GM04503 (cell line): ENCODE measurements at regions not wholly inside any gene's neighbourhood (a gene's known extent, or its start where the extent isn't known, plus 50 kb on each side); places are given as distances from the start of the nearest gene placed in this dataset.

Source experiments
- DNase-seq: peaks from one replicate; pipeline ENCODE4 v3.0.0-alpha.2; 2012; ENCODE audit warnings: low read depth

DNA sequence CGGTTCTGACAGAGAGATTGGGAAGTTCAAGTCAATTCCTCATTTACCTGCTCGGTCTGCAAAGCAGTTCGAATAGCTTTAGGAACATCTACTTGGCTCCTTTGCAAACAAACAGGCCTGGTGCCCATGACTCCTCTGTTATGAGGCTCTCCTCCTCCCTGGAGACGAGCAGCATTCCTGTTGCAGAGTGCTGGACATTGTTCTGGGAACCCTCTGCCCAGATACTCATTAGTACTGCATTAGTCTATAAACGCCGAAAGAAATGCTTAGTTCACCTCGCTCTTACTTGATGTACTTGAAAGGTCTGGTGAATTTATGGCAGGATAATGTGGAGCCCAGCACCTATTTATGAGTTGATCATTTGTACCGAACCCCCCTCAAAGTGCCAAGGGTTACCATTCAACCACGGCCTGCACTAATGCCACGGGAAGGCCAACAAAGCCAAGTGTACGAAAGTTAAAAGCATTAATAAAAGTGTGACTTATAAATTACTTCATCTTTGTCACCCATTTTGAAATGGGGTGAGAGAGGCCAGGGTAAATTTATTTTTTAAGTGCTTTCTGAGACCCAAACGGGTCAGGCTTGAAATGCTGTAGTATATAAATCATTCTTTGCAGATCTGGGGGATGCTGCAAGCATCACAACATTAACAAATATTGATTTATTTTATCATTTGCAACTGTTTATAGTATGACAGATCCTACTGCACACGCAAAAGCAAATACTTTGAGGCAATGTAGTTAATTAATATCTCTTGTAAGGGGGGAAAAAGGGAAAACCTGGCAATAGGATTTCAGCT, 478.9 kb upstream of the PSMD7 start:
- no peak for DNase-seq

DNA sequence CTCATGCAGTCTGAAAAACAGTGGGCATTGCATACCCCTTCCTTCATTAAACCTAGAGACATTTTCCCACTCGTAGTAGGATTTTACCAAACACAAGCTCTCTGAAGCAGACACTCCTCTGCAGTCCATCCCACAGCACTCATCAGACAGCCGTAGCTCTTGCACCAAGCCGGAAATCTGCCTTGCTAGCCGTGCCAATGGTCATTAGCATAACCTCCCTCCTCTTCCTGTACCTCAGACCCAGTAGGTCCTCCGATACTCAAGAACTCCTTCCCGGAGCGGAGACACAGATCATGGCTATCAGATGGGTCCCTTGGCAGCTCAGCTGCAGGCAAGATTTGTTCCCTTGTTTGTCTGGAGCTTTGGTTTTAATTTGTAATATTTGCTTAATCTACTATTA, 483.1 kb upstream of the PSMD7 start:
- DNase-seq, result no peak

DNA sequence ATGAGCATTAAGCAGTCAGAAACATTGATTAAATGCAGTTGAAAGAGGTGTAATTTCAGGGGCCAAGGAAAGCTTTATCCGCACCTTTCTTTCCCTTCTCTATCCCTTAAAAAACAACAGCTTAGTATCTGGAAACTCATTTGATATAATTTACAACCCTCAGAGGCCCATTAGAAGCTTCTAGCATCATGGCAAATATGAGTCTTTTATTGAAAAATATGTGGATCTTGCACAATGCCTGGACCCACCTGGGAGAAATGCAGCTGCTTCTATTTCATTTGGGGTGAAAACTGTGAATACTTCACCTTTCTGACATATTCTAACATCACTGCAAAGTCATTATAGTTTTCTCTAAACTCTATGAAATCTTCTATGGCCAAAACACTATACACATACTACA, 492.2 kb upstream of the PSMD7 start:
- DNase-seq, result no peak

DNA sequence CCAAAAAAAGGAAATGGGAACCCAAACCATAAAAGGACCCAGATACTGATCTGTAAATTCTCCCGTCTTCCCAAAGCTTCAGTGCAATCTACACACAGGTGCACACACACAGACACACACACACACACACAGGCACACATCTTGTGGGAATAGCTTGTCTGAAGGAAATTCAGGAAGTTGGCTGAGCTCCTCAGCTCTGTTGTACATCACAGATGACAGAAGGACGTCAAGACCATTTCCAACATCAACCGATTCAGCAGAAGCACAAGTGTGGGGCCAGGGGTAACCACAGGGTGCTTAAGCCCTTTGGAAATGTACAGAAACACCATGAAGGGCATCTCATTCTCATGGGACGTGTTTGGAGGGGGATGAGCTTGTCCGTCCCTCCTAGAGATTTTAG, 498.1 kb upstream of the PSMD7 start:
- no peak for DNase-seq

DNA sequence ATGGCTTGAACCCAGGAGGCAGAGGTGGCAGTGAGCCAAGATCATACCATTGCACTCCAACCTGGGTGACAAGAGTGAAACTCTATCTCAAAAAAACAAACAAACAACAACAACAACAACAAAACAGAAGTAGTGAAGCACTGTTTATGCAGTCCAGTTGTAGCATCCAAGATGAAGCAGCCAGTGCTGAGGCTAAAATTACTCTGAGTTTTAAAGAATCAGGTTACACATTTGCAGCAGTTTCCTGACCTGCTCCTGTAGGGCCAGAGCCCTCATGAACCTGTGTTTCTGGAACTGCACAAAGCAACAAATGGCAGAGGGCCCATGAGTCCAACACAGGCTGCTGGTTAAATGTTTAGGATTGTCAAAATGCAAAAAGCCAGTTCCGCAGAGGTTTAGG, 499.5 kb upstream of the PSMD7 start:
- DNase-seq, result no peak

DNA sequence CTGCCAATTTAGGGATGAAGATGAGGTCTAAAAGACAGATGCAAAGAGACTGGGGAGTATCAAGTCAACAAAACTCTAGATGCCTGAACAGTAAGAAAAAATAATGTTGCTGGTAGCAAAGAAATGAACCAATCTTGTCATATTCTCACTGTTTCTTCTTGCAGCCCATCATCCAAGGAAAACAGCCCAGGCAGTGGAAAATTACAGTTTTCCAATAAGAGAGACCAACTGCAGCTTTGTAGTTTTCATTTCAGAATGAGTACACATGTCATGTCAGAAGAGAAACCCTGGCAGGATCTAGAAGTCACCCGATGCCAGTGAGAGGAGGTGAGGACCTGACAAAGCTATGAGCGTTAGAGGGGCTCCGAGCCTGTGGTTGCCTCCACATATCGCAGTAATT, 500.4 kb upstream of the PSMD7 start:
- DNase-seq, result no peak

DNA sequence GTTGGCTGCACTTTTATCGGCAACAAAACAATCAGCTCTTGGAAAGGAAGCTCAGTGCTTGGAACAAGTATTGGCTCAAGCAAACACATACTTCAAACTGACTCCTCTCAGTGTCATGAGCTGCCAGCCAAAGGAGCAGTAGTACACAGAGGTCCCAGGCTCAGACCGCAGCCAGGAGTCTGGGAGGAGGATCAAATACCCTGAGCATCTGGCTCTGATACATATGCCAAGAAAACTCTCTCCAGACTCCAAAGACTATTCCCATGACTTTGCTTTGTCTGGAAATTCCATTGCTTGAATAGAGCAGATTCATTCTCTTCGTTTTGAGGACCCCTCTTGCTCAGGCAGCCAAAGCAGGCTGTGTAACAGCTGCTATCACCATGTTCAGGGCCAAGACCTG, 501.6 kb upstream of the PSMD7 start:
- no peak for DNase-seq

DNA sequence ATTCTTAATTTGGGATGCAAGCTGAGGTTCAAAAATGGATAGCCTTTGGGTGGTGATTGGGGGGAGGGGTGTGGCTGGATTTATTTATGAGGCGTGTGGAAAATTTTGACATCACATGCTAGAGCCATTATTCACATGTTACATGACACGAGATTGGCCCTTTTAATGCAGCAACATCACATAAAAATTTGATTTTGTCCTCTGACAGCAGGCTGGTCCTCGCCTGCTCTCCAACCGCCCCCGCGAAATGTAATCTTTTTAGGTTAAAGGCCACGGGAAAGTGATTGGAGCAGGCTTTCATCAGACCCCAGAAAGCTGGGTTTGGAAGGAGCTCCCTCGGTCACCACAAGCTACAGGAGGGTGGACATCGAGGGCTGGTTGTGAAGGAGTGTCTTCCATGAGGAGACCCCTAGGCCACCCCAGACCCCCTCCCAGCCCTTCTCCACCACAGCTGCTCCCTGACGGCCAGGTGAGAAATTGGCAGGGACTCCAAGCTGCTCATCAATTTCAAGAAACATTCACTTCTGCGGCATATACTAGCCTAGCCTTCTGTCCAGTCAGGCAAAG, 502.7 kb upstream of the PSMD7 start:
- DNase-seq, result no peak

DNA sequence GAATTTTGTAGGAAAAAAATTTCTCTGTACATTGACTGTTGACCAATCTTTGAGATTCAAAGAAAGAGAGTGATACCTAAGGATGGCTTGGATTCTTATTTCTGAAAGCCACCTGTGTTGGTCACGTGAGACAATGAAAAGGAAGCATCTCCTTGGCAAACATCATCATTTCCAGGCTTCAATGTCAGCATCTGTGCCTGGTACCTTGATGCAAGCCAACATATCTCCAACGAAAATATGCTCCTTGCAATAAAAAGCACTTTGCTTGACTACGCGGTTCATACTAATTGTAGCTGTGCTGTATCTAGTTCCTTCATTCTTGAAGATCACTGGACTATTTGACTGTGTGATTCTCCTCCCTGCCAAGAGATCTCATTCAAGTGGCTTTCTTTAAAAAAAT, 503.4 kb upstream of the PSMD7 start:
- no peak for DNase-seq

DNA sequence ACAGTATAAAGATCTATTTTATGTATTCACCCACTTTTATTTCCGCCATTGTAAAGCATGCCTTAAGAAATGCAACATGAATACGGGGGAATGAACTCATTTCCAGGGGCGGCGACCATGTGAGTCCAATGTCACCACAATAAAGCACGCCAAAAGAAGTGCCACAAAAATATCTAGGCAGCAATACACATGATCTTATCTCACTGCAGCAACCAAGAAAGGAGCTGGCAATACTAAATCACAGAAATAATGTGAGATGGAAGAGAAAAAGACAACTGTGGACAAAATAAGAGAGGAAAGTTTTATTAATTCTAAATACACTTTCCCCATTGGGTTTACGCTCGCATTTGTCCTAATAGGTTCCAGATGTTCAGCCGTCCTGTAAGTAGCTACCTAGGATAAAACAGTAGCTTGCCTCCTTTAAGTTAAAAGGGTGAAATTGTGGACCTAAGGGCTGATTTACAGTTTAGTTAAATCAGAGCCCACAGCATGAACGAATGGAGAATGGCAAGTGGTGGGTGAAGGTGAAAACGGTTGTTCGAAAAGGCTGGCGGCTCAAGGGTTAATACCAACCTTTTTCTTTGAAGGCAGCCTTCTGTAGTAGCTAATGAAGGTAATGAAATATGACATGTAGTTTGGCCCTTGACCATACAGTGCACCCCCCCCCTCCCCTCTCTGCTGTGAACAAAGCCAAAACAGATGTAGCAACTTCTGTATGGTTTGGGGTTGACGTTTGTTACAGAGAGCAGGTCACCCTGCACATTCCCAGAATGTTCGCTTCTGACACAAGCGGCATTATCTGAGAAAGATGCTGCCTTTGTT, 504.2 kb upstream of the PSMD7 start:
- DNase-seq, result no peak

DNA sequence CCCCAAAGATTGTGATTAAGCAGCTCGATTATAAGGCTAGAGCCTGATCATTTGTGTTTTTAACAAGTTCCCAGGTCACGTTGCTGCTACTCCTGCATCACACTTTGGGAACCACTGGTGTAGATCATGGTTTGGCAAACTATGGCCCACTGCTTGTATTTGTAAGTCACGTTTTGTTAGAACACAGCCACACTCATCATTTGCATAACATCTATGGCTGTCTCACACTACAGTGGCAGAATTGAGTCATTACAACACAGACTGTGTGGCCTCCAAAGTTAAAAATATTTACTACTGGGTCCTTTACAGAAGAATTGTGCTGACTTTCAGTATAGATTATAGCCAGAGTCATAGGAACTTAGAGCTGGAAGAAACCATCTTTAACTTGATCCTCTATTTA, 515.3 kb upstream of the PSMD7 start:
- DNase-seq, result no peak

DNA sequence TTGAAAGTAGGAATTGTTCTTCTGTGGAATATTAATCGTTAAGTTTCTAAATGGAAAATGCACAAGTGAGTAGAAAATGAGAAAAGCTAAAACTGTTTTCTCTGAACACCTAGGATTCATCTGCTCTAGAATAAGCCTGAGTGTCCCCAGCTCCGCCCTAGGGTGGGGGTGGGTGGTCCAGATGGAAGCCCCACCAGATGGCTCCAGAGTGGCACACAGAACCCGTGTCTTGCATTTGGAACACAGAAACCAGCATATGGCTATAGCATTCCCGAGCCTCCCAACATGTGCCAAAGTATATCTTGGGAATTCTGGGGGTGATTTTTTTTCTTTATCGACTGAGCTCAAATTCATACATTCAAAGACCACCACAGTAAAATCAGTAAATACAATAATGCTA, 517.7 kb upstream of the PSMD7 start:
- no peak for DNase-seq

DNA sequence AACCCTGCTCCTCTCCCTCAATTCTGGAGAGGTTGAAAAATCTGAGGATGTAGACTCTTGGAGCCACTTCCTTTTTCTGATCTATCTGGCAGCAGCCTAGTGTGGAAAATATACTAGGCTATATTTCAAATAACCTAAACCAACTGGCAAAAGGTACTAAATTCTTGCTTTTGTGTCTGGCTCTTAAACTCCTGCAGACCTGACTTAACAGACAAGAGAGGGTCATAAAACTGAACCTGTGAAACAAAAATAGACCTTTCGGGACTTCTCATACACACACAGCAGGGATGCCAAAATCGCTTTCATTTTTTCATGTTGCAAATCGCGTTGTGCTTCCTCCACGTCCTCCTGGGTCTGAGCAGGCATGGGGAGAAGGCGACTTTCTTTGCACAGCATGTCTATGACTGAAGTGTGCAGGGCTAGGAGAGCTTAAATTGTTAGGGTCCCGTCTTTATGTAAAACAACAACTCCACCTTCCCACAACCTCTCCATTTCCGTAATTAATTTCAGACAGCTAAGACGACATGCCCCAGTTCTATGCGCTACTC, 520.7 kb upstream of the PSMD7 start:
- no peak for DNase-seq

DNA sequence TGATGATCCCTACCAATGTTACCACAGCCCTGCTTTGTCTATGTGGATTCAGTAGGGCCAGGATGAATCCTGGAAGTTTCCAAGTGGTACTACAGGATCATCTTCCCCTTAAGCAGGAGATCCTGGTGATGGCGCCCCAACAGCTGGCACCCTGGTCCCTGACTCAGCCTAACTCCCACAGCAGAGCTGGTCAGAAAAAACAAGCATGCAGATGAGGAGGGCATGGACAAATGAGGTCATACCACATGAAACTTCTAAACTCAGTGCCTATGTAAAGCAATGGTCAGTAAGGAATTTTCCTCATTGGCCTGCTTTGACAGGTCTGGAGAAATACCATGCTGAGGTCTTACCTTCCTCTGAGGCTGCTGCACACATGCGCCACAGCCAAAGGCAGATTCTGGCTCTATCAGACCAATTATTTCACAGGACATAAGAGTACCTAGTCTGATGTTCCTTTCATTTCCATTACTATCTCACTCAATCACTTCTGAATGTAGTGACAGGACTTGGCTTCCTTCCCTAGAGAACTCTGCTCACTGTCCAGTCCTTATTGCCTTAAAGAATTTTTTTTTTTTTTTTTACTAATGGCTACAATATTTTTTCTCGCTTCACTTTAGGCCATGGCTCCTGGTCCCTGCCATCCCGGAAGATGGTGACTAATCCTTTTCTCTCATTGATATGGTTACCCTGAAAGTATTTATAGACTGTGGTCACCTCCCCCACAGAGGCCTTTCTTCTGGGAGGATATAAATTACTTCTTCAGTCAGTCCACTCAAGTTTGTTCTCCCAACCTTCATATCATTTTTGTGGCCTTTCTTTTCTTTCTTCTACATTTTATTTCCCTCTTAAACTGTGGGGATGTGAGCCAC, 525.2 kb upstream of the PSMD7 start:
- DNase-seq, result no peak

DNA sequence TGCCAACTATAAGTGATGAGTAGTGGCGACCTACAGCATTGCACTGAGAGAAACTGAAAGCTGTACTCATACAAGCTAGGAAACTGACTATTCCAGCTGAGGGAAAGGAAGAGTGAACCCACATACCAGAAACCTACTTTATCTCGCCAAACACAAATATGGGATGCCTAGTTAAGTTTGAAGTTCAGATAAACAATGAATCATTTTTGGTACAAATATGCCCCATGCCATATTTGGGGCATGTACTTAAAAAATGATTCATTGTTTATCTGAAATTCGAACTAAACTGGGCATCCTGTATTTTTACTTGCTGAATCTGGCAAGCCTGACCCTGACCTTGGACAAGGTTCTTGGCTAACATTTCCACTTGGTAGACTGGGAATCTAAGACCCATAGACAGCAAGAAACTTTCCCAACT, 527.8 kb upstream of the PSMD7 start:
- DNase-seq, result no peak

DNA sequence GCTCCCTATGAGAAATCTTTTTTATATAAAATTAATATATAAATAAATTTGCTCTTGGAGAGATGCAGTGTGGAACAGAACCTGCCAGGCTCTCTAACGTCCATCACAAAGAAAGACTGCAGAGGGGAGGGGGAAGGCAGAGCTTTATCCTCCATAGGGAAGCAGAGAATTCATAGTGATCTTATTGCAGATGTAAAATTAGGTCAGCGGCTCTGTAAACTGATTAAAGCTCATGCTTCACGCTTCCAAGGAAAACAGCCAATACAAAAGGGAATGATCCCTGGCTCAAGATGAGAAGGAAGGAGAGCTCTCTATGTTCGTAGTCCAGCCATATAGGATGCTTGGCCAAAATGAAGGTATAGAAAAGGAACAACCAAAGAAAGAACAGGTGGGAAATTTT, 532.3 kb upstream of the PSMD7 start:
- no peak for DNase-seq

DNA sequence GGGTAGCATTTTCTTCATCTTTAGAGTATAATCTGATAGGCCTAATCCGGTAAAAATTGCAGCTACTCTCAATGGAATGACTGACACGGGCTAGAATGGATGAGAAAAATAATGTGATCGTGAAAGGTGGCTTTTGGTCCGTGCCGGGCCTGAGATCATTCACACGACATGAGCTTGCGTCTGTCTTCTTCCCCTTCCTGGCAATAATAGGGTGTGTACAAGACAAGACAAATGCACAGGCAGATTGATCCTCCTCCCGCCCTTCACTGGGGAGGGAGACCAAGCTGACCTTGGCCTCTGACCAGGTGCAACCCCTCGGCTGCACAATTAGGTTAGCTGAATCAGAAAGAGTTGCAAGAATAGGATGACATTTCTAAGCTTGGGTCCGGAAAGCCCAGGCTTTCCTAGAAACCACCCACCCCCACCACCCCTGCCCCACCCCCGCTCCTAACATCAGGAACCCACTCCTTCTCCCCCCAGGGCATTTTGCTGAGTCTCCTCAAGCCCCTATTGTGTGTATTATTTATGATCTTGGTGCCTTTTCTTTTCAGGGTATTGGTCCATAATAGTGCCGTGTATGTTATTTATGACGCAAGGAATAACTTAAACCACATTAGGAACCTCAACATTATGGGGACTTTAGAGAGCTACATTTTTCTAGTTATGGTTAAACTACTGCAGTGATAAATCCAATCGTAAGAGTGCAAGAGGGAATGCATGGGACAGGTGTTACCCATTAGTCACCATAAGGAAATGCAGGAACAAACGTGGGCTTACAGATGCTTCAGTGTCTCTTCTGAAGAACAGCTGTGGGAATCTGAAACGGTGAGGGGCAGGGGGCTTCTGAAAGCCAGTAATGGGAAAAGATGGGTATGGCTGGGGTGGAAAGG, 540.1 kb upstream of the PSMD7 start:
- DNase-seq, result no peak

DNA sequence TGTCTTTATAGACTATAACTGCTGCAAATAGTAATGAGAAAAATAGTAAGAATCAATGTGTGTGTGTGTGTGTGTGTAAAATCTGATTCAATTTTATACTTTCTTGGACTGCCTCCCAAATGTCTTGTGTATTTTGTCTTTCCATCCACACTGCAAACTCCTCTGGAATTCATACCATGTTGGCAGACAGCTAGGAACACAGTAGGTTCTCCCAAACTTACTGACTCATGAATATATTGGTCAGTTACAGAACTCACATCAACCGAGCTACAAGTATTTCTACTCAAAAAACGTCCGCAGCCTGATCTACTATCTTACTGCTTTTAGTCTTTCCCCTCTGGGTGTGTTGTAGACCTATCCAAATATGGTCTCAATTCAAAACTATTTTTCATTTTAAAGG, 542.7 kb upstream of the PSMD7 start:
- no peak for DNase-seq

DNA sequence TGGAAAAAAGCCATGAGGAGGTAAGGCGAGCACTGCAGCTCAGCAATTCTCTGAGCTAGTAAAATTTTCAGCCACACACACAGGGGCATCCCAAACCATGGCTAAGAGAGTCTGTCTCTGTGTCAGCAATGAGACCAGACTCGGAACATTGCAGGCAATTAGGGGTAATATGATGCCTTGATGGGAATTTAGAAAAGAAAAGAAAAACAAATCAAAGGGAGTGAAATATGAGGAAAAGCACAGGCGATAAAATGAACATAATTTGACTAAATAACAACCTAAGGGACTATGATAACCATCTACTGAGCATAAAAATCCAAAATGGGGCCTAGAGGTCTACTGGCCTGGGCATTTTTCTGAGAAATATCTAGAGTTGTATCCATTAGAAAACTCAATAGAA, 546.0 kb upstream of the PSMD7 start:
- DNase-seq, result no peak

DNA sequence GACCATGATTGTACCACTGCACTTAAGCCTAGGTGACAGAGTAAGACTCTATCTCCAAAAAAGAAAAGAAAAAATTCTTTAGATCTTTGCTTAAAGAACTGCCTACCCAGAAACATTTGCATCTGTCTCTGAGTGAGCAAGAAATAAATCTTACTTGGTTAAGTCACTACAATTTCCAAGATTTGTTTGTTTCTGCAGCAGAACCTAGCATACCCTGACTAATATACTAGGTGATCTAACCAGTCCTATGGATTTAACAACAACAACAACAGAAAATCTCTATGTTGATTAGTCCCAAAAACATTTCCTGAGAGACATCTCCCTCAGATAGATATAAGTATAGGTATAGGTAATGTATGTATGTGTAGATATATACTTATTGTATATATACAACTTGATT, 549.3 kb upstream of the PSMD7 start:
- no peak for DNase-seq

DNA sequence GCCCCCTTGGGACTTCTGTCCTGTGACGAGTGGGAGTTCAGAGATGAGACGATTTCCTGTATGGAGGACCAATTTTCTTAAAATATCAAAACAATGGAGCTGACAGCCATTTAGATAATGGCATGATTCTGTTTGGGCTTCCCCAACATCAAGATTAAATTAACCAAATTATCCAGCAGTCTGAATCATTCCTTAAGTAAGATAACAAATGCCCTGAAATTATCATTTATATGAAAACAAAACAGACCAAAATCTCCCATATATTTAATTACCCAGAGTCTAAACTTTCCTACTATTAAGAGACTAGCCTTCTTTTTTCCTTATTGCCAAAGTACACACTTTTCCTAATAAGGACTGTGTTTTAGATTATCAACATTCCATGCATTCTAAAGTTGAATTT, 550.1 kb upstream of the PSMD7 start:
- DNase-seq, result no peak
